H1 (cell line): ENCODE measurements at regions not wholly inside any gene's neighbourhood (a gene's known extent, or its start where the extent isn't known, plus 50 kb on each side); places are given as distances from the start of the nearest gene placed in this dataset.

Experiments used
- ASH2L ChIP-seq: fragments of 200-600, 300-600 bp; sonication (generic); IDR thresholded peaks from one replicate; pipeline ENCODE4 v1.7.1; 2017; ENCODE audit warnings: low read length
- BRCA1 ChIP-seq: IDR thresholded peaks from 2 replicates; pipeline ENCODE4 v1.6.1; 2012; ENCODE audit warnings: low read depth, low read length, improper control_type of control experiment
- CHD2 ChIP-seq: IDR thresholded peaks from 2 replicates; pipeline ENCODE4 v1.6.1; 2012; ENCODE audit warnings: low read length, improper control_type of control experiment
- EP300 ChIP-seq, 2 experiments: IDR thresholded peaks; 1 replicate in 1 of 2; 2 replicates in 1 of 2; pipeline ENCODE4 v1.6.1; 2011 to 2012; ENCODE audit warnings: low read depth in 2 of 2, low read length in 2 of 2, mild to moderate bottlenecking in 2 of 2, borderline replicate concordance in 1 of 2, inconsistent platforms in 1 of 2, moderate library complexity in 1 of 2
- EZH2 ChIP-seq: fragments of 200-600 bp; sonication (generic); IDR thresholded peaks from 2 replicates; pipeline ENCODE4 v1.7.1; 2012; ENCODE audit warnings: low read depth, mild to moderate bottlenecking, moderate library complexity, low read length, inconsistent platforms; ENCODE audit not compliant: severe bottlenecking
- GABPA ChIP-seq: IDR thresholded peaks from 2 replicates; pipeline ENCODE4 v1.6.1; 2011; ENCODE audit warnings: mild to moderate bottlenecking, low read length, moderate library complexity, borderline replicate concordance; ENCODE audit not compliant: insufficient read depth
- HDAC2 ChIP-seq, 2 experiments: fragments of 300-600 bp in 1 of 2; sonication (generic) in 1 of 2; IDR thresholded peaks; 2 replicates each; pipeline ENCODE4 v1.6.1; 2011 to 2012; ENCODE audit warnings: low read depth in 2 of 2, low read length in 2 of 2, mild to moderate bottlenecking in 2 of 2, moderate library complexity in 2 of 2, borderline replicate concordance in 1 of 2, inconsistent platforms in 1 of 2
- JUND ChIP-seq: IDR thresholded peaks from 2 replicates; pipeline ENCODE4 v1.6.1; 2011; ENCODE audit warnings: mild to moderate bottlenecking, improper control_type of control experiment, low read length
- KDM4A ChIP-seq: IDR thresholded peaks from one replicate; pipeline ENCODE4 v1.7.1; 2012; ENCODE audit warnings: low read depth, mild to moderate bottlenecking, moderate library complexity, low read length, inconsistent platforms; ENCODE audit not compliant: severe bottlenecking
- MAFK ChIP-seq: IDR thresholded peaks from 2 replicates; pipeline ENCODE4 v1.6.1; 2012; ENCODE audit warnings: low read depth, mild to moderate bottlenecking, improper control_type of control experiment, low read length
- POLR2AphosphoS5 ChIP-seq: IDR thresholded peaks from 2 replicates; pipeline ENCODE4 v1.6.1; 2011; ENCODE audit warnings: low read depth, low read length
- RAD21 ChIP-seq, 2 experiments: IDR thresholded peaks in 1 of 2; conservative IDR thresholded peaks in 1 of 2; 2 replicates each; pipeline ENCODE4 v1.6.1; 2011; ENCODE audit warnings: low read depth in 2 of 2, low read length in 2 of 2, improper control_type of control experiment in 1 of 2, inconsistent platforms in 1 of 2, mild to moderate bottlenecking in 1 of 2, moderate library complexity in 1 of 2
- RXRA ChIP-seq: IDR thresholded peaks from 2 replicates; pipeline ENCODE4 v1.6.1; 2011; ENCODE audit warnings: low read depth, mild to moderate bottlenecking, low read length, moderate library complexity; ENCODE audit not compliant: insufficient read depth
- SAP30 ChIP-seq: fragments of 300-600 bp; sonication (generic); IDR thresholded peaks from 2 replicates; pipeline ENCODE4 v1.7.1; 2012; ENCODE audit warnings: low read length, moderate library complexity, mild to moderate bottlenecking, inconsistent platforms; ENCODE audit not compliant: insufficient read depth, insufficient replicate concordance
- SRF ChIP-seq: IDR thresholded peaks from 2 replicates; pipeline ENCODE4 v1.6.1; 2011; ENCODE audit warnings: mild to moderate bottlenecking, low read depth, low read length, moderate library complexity
- TCF12 ChIP-seq: IDR thresholded peaks from 2 replicates; pipeline ENCODE4 v1.6.1; 2011; ENCODE audit warnings: low read depth, mild to moderate bottlenecking, low read length
- TEAD4 ChIP-seq: IDR thresholded peaks from 2 replicates; pipeline ENCODE4 v1.6.1; 2012; ENCODE audit warnings: low read depth, low read length, inconsistent platforms, mixed read lengths
- TF ChIP-seq, protein P1 (sequence below), 3 experiments: IDR thresholded peaks; 1 replicate in 2 of 3; 2 replicates in 1 of 3; pipeline versions ENCODE4 v1.5.1 to v1.6.1; 2011; ENCODE audit warnings: low read length in 3 of 3, mild to moderate bottlenecking in 3 of 3, inconsistent platforms in 2 of 3, low read depth in 1 of 3, moderate library complexity in 1 of 3; ENCODE audit not compliant: insufficient read depth in 1 of 3; ENCODE audit errors: control extremely low read depth in 1 of 3
- TF ChIP-seq, protein P2 (sequence below): IDR thresholded peaks from 2 replicates; pipeline ENCODE4 v1.6.1; 2012; ENCODE audit warnings: inconsistent platforms
- TF ChIP-seq, protein P3 (sequence below): IDR thresholded peaks from 2 replicates; pipeline ENCODE4 v1.6.1; 2012; ENCODE audit warnings: inconsistent platforms

DNA sequence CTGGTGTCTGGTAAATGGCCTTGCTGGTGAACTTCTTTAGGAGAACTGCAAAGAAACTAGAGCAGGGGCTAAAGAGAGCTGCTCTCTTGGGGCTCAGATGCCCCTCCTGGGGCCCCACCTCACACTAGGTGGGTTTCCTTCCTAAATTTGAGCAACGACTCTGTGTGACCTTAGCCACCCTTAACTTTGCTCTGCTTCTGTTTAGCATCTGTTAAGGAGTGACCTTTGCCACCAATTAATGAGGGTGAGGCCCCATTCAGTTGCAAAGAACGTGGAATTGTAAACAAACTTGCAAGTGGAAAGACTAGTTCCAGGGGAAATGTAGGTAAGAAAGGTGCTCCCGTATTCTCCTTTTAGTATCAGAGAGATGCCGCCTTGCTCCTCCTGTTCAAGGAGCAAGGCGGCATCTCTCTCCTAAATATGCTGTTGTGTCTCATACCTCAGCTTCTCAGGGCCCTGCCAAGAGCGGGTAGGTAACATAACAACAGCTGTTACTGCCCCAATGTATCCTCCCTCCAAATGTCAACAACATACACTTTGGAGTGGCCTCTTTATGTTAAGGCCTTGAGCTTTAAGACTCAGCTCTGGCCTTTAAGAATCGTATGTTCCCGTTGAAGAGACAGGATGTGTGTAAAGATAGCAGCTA, 77.6 kb upstream of the FUT8 start (continued):
- TF ChIP-seq, protein P1, sequence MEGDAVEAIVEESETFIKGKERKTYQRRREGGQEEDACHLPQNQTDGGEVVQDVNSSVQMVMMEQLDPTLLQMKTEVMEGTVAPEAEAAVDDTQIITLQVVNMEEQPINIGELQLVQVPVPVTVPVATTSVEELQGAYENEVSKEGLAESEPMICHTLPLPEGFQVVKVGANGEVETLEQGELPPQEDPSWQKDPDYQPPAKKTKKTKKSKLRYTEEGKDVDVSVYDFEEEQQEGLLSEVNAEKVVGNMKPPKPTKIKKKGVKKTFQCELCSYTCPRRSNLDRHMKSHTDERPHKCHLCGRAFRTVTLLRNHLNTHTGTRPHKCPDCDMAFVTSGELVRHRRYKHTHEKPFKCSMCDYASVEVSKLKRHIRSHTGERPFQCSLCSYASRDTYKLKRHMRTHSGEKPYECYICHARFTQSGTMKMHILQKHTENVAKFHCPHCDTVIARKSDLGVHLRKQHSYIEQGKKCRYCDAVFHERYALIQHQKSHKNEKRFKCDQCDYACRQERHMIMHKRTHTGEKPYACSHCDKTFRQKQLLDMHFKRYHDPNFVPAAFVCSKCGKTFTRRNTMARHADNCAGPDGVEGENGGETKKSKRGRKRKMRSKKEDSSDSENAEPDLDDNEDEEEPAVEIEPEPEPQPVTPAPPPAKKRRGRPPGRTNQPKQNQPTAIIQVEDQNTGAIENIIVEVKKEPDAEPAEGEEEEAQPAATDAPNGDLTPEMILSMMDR (IDR thresholded peaks at IDR 0.05; ENCODE audit: control extremely low read depth in 1 of 3, insufficient read depth in 1 of 3, low read depth in 1 of 3, low read length in 3 of 3): no peak
- TF ChIP-seq, protein P2, sequence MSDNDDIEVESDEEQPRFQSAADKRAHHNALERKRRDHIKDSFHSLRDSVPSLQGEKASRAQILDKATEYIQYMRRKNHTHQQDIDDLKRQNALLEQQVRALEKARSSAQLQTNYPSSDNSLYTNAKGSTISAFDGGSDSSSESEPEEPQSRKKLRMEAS: no peak
- peak in 1 of 2 experiments; percentile 88; a peak in 1 of 3 replicates for TF ChIP-seq EP300 (IDR thresholded peaks at IDR 0.05; ENCODE audit: borderline replicate concordance in 1 of 2, low read depth in 2 of 2, low read length in 2 of 2)
- no peak for TF ChIP-seq KDM4A
- peak; percentile 94 for TF ChIP-seq ASH2L
- TF ChIP-seq BRCA1: no peak
- TF ChIP-seq GABPA: no peak
- TF ChIP-seq RAD21 (IDR thresholded peaks at IDR 0.05 in 1 of 2, conservative IDR thresholded peaks at IDR 0.05 in 1 of 2; ENCODE audit: low read depth in 2 of 2, low read length in 2 of 2): peak in 1 of 2 experiments; percentile 2; a peak in 1 of 4 replicates
- TF ChIP-seq MAFK: no peak
- TF ChIP-seq SAP30: no peak
- TF ChIP-seq HDAC2 (IDR thresholded peaks at IDR 0.05; ENCODE audit: borderline replicate concordance in 1 of 2, low read depth in 2 of 2, low read length in 2 of 2): peak; percentile 20 to 24; a peak in 1 of 4 replicates
- TF ChIP-seq JUND: no peak; the same call in 1 of the 2 replicates
- no peak for TF ChIP-seq EZH2
- peak; percentile 69; the same call in 1 of the 2 replicates for TF ChIP-seq TCF12
- no peak for TF ChIP-seq TEAD4
- TF ChIP-seq POLR2AphosphoS5: no peak
- TF ChIP-seq RXRA: peak; percentile 99
- TF ChIP-seq SRF: no peak
- TF ChIP-seq CHD2: no peak; the same call in 1 of the 2 replicates
- TF ChIP-seq, protein P3, sequence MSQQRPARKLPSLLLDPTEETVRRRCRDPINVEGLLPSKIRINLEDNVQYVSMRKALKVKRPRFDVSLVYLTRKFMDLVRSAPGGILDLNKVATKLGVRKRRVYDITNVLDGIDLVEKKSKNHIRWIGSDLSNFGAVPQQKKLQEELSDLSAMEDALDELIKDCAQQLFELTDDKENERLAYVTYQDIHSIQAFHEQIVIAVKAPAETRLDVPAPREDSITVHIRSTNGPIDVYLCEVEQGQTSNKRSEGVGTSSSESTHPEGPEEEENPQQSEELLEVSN: no peak
